Panc1 (cell line): ENCODE measurements at regions not wholly inside any gene's neighbourhood (a gene's known extent, or its start where the extent isn't known, plus 50 kb on each side); places are given as distances from the start of the nearest gene placed in this dataset.

ENCODE experiments used
- ATAC-seq: fragments of 200-7000 bp; cut with Tn5 transposase; 2 replicates; pipeline ENCODE4 v1.9.1; 2020; ENCODE audit warnings: mild to moderate bottlenecking, moderate library complexity
- BruUV-seq: library from RNA; stranded (reverse); fragments of 400-500 nt; replicated peaks from 2 replicates; lab custom pipeline; 2021; lab: Mats Ljungman, UMichigan
- CTCF ChIA-PET: fragments of 300-600 bp; sonication (Branson Sonifier 250); formaldehyde crosslinking; loops from one replicate; lab custom pipeline; 2022; ENCODE audit warnings: antibody characterized with exemption; lab: Charles Lee
- POLR2A ChIA-PET: fragments of 300-600 bp; sonication (Branson Sonifier 250); formaldehyde crosslinking; loops from one replicate; lab custom pipeline; 2022; ENCODE audit warnings: antibody characterized with exemption; lab: Charles Lee
- DNase-seq: peaks from one replicate; pipeline ENCODE4 v3.0.0-alpha.2; 2010; ENCODE audit warnings: low read depth, low spot score
- H3K27ac ChIP-seq: 2 replicates; pipeline ENCODE4 v1.5.1; 2011; ENCODE audit warnings: mild to moderate bottlenecking, low read length, inconsistent platforms
- H3K27me3 ChIP-seq: fragments of 200-500 bp; sonication (Bioruptor generic); 2 replicates; pipeline ENCODE4 v1.6.0; 2014; ENCODE audit warnings: low read length, inconsistent platforms; ENCODE audit not compliant: control insufficient read depth, insufficient read depth
- H3K36me3 ChIP-seq: fragments of 200-500 bp; sonication (Bioruptor generic); 2 replicates; pipeline ENCODE4 v1.5.1; 2014; ENCODE audit warnings: inconsistent platforms, mild to moderate bottlenecking, low read length, moderate library complexity; ENCODE audit not compliant: control insufficient read depth, insufficient read depth
- H3K4me1 ChIP-seq: 2 replicates; pipeline ENCODE4 v1.5.1; 2011; ENCODE audit warnings: inconsistent platforms, mild to moderate bottlenecking, low read length, moderate library complexity; ENCODE audit not compliant: control insufficient read depth, insufficient read depth
- H3K4me3 ChIP-seq, 2 experiments: 2 replicates each; pipeline ENCODE4 v1.5.1; 2011 to 2012; ENCODE audit warnings: low read depth in 2 of 2, low read length in 2 of 2, mild to moderate bottlenecking in 2 of 2, inconsistent platforms in 1 of 2, moderate library complexity in 1 of 2
- H3K9me3 ChIP-seq: fragments of 200-500 bp; sonication (Bioruptor generic); 2 replicates; pipeline ENCODE4 v1.5.1; 2014; ENCODE audit warnings: low read depth, mild to moderate bottlenecking, inconsistent platforms, low read length, moderate library complexity; ENCODE audit not compliant: control insufficient read depth, insufficient read depth
- POLR2AphosphoS5 ChIP-seq: IDR thresholded peaks from 2 replicates; pipeline ENCODE4 v1.6.1; 2012; ENCODE audit warnings: mild to moderate bottlenecking, low read depth, low read length, moderate library complexity
- in situ Hi-C: cut with HindIII; loops from 2 replicates; pipeline ENCODE4 v1.10.0; 2016; ENCODE audit warnings: low sequenced_read_pairs, low pct_unique_long_range_greater_than_20kb
- intact Hi-C: fragments of 100-400 bp; cut with micrococcal nuclease; formaldehyde crosslinking; loops from one replicate; pipeline ENCODE4 v1.10.0; 2022; ENCODE audit not compliant: unreplicated experiment

- Histone ChIP-seq H3K4me1 (no peaks in the 10 kb centered on the region), H3K9me3 (no peaks in the 10 kb centered on the region), H3K4me3 (no peak overlapping the region), H3K36me3 (no peaks in the 10 kb centered on the region), H3K27me3 (no peaks in the 10 kb centered on the region), H3K27ac (no peak overlapping the region)
- no TSS peak for BruUV-seq
- POLR2A ChIA-PET = no interaction called here
- CTCF ChIA-PET = no interaction called here
- intact Hi-C loops (no loop called here), in situ Hi-C loops (no loop called here)
- ATAC-seq (no peak), DNase-seq (no peak)
- TF ChIP-seq POLR2AphosphoS5 = no peak
Observed at GRCh38 chr4:174575436-174575835, 53.1 kb upstream of the HPGD start.
